Osteoblast (primary cell): ENCODE measurements at regions not wholly inside any gene's neighbourhood (a gene's known extent, or its start where the extent isn't known, plus 50 kb on each side); places are given as distances from the start of the nearest gene placed in this dataset.

Source experiments
- DNase-seq: peaks from one replicate; pipeline ENCODE4 v3.0.0; 2011; ENCODE audit warnings: low spot score, mixed read lengths; ENCODE audit not compliant: insufficient read length; ENCODE audit errors: missing footprints
- H2AFZ ChIP-seq: 2 replicates; pipeline ENCODE4 v1.6.0; 2011; ENCODE audit warnings: mild to moderate bottlenecking, low read length
- H3K27ac ChIP-seq: 2 replicates; pipeline ENCODE4 v1.5.1; 2011; ENCODE audit warnings: mild to moderate bottlenecking, low read depth, low read length, moderate library complexity
- H3K27me3 ChIP-seq: 2 replicates; pipeline ENCODE4 v1.6.0; 2012; ENCODE audit warnings: mild to moderate bottlenecking, control low read depth, inconsistent platforms, low read length, moderate library complexity; ENCODE audit not compliant: insufficient read depth
- H3K36me3 ChIP-seq: 2 replicates; pipeline ENCODE4 v1.5.1; 2011; ENCODE audit warnings: mild to moderate bottlenecking, low read length, control low read depth, moderate library complexity; ENCODE audit not compliant: insufficient read depth
- H3K4me1 ChIP-seq: 2 replicates; pipeline ENCODE4 v1.5.1; 2011; ENCODE audit warnings: mild to moderate bottlenecking, low read length, control low read depth, moderate library complexity; ENCODE audit not compliant: insufficient read depth
- H3K4me2 ChIP-seq: 2 replicates; pipeline ENCODE4 v1.6.0; 2011; ENCODE audit warnings: mild to moderate bottlenecking, low read length; ENCODE audit not compliant: insufficient read depth
- H3K4me3 ChIP-seq: fragments of 200-600 bp; sonication (generic); 3 replicates; pipeline ENCODE4 v1.5.1; 2012; ENCODE audit warnings: mild to moderate bottlenecking, low read length, inconsistent platforms; ENCODE audit not compliant: insufficient read depth
- H3K79me2 ChIP-seq: 2 replicates; pipeline ENCODE4 v1.6.0; 2012; ENCODE audit warnings: mild to moderate bottlenecking, low read length, control low read depth, inconsistent platforms; ENCODE audit not compliant: insufficient read depth
- H3K9me3 ChIP-seq: 2 replicates; pipeline ENCODE4 v1.5.1; 2011; ENCODE audit warnings: low read depth, low read length, control low read depth
- H4K20me1 ChIP-seq: 2 replicates; pipeline ENCODE4 v1.6.0; 2012; ENCODE audit warnings: mild to moderate bottlenecking, low read length, control low read depth; ENCODE audit not compliant: insufficient read depth
- TF ChIP-seq, protein P1 (sequence below): IDR thresholded peaks from 2 replicates; pipeline ENCODE4 v1.5.1; 2011; ENCODE audit warnings: mild to moderate bottlenecking, low read depth, low read length, moderate library complexity; ENCODE audit errors: extremely low read depth

DNA sequence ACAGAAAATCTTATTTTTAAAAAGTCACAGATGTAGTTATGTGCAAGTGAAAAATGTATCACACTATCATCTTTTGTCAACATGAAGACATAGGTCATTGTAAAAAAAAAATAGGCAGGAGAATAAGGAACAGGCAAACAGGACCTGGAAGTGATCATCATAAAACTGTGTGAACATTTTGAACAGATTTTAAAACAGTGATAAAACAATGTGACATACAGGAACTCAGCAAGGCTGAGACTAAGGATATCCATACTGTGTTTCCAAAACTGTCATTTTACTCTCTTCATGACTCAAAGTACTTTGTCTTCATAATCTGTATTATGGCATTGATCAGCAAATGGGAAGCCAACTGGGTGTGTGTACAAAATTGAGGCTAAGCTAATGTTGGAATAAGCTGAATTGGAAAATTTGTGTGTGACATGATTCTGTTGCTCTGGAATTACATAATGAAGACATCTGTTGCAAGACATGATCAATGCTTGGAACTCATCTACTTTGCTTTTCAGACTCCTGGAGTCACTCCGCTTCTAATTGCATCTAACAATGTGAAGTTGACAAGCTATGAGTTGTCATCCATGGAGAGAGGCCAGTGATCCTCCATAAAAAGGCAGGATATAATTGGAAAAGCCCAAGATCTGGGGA is 978.7 kb upstream of the NUDT12 start:
- no peak for DNase-seq
- no peaks in the 10 kb centered on the region for H3K9me3 ChIP-seq
- H2AFZ ChIP-seq = no peak overlapping the region
- no peaks in the 10 kb centered on the region for H3K79me2 ChIP-seq
- H4K20me1 ChIP-seq = no peaks in the 10 kb centered on the region
- TF ChIP-seq, protein P1, sequence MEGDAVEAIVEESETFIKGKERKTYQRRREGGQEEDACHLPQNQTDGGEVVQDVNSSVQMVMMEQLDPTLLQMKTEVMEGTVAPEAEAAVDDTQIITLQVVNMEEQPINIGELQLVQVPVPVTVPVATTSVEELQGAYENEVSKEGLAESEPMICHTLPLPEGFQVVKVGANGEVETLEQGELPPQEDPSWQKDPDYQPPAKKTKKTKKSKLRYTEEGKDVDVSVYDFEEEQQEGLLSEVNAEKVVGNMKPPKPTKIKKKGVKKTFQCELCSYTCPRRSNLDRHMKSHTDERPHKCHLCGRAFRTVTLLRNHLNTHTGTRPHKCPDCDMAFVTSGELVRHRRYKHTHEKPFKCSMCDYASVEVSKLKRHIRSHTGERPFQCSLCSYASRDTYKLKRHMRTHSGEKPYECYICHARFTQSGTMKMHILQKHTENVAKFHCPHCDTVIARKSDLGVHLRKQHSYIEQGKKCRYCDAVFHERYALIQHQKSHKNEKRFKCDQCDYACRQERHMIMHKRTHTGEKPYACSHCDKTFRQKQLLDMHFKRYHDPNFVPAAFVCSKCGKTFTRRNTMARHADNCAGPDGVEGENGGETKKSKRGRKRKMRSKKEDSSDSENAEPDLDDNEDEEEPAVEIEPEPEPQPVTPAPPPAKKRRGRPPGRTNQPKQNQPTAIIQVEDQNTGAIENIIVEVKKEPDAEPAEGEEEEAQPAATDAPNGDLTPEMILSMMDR = no peak
- no peaks in the 10 kb centered on the region for H3K36me3 ChIP-seq
- H3K4me2 ChIP-seq = no peak overlapping the region
- no peak overlapping the region for H3K27ac ChIP-seq
- no peaks in the 10 kb centered on the region for H3K4me1 ChIP-seq
- no peak overlapping the region for H3K4me3 ChIP-seq
- no peaks in the 10 kb centered on the region for H3K27me3 ChIP-seq

DNA sequence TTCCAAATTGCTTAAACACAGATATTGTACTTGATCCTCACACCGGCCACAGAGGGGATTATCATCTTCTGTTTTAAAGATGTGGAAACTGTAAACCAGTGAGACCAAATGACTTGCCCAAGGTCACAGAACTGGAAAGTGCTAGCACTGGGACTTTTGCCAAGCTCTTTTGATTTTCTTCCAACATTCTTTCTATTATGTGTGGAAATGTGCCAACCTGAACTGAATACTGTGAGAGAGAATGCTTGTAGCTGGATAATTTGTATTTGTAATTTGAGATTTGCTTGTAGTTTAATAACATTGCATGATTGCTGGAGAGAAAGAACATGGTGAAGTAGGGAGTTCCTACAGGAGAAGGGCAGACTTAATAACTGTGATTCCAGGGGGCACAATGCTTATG is 977.9 kb upstream of the NUDT12 start:
- Histone ChIP-seq H3K27ac (no peak overlapping the region), H4K20me1 (no peaks in the 10 kb centered on the region), H3K9me3 (no peaks in the 10 kb centered on the region), H3K4me2 (no peak overlapping the region), H3K4me3 (no peak overlapping the region), H3K79me2 (no peaks in the 10 kb centered on the region), H3K36me3 (no peaks in the 10 kb centered on the region), H3K4me1 (no peaks in the 10 kb centered on the region), H3K27me3 (no peaks in the 10 kb centered on the region), H2AFZ (no peak overlapping the region)
- no peak for DNase-seq
- TF ChIP-seq, protein P1 = no peak

DNA sequence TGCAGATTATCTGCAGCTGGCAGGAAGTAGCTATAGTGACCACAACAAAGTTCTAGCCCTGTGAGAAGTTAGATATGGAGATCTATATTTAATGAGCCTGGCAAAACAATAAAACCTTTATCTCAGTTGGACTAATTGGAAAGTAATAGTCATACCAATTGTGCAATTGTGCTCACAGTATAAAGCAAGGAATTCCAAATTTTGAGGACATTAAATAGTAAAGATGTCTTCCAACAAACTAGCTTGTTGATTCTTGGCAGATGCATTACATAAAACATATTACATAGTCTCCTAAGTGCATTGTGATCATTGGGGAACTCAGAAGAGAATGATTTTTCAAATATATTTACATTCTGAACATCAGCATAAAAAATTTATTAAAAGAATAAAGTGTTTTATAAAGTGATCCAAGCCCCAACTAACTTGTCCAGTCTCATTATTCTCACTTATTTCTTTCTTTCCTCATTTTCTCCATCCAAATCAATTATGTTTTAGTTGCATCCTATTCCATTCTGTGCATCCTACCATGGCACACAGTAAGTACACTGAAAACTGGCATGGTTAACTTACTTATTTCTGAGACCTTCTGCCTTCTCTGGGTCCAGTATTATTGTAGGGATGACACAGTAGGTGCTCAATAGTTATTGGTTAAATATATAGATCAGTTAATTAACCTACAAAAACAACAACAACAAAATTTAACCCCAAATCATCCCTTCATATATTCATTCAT is 977.2 kb upstream of the NUDT12 start:
- H3K4me2 ChIP-seq = no peak overlapping the region
- no peaks in the 10 kb centered on the region for H3K9me3 ChIP-seq
- no peaks in the 10 kb centered on the region for H4K20me1 ChIP-seq
- H3K27ac ChIP-seq = no peak overlapping the region
- no peaks in the 10 kb centered on the region for H3K27me3 ChIP-seq
- TF ChIP-seq, protein P1 = no peak
- H3K4me1 ChIP-seq = no peaks in the 10 kb centered on the region
- no peak overlapping the region for H3K4me3 ChIP-seq
- H3K79me2 ChIP-seq = no peaks in the 10 kb centered on the region
- H3K36me3 ChIP-seq = no peaks in the 10 kb centered on the region
- DNase-seq = no peak
- H2AFZ ChIP-seq = no peak overlapping the region

DNA sequence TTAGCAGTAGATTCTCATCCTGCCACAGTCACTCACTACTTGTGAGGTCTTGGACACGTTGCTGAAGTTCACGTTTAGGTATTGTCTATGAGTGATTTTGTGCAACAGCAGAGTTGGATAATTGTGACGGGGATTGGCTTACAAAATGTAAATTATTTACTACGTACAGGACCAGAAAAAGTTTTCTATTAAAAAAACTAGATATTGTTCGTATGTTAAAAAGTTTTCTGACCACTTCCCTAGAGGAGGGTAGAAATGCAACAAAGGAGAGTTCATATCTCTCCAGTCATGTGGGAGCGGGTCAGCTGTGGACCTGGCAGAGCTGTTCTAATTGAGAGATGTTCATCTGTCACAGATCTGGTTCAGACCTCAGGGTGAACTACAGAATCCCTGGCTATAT is 976.1 kb upstream of the NUDT12 start:
- TF ChIP-seq, protein P1 = no peak
- Histone ChIP-seq H3K9me3 (no peaks in the 10 kb centered on the region), H3K4me1 (no peaks in the 10 kb centered on the region), H3K79me2 (no peaks in the 10 kb centered on the region), H3K27ac (no peak overlapping the region), H3K27me3 (no peaks in the 10 kb centered on the region), H2AFZ (no peak overlapping the region), H3K36me3 (no peaks in the 10 kb centered on the region), H3K4me2 (no peak overlapping the region), H4K20me1 (no peaks in the 10 kb centered on the region), H3K4me3 (no peak overlapping the region)
- DNase-seq = no peak
